H1 (cell line): ENCODE measurements at regions not wholly inside any gene's neighbourhood (a gene's known extent, or its start where the extent isn't known, plus 50 kb on each side); places are given as distances from the start of the nearest gene placed in this dataset.

Experiments
- CTCF ChIA-PET: fragments of 300-600 bp; sonication (Branson Sonifier 250); formaldehyde crosslinking; loops from one replicate; lab custom pipeline; 2021; ENCODE audit not compliant: partially characterized antibody; lab: Charles Lee
- POLR2A ChIA-PET: fragments of 300-600 bp; sonication (Branson Sonifier 250); formaldehyde crosslinking; loops from one replicate; lab custom pipeline; 2021; ENCODE audit warnings: inconsistent platforms; ENCODE audit not compliant: partially characterized antibody; lab: Charles Lee
- DNase-seq, 2 experiments: peaks; one replicate each; pipeline versions ENCODE4 v3.0.0 to v3.0.0-alpha.2; 2010 to 2022; ENCODE audit warnings: low spot score in 2 of 2, low read depth in 1 of 2, mixed read lengths in 1 of 2
- FAIRE-seq: peaks from 2 replicates; lab custom pipeline; 2011; peaks lifted over from hg19 to GRCh38; lab: Jason Lieb, UNC
- H2AFZ ChIP-seq: 2 replicates; pipeline ENCODE4 v1.8.1; 2012; ENCODE audit warnings: low read length, inconsistent platforms
- H2AK5ac ChIP-seq: 2 replicates; pipeline ENCODE4 v1.6.1; 2013; ENCODE audit warnings: low read depth, low read length
- H2BK120ac ChIP-seq: replicated peaks from 2 replicates; pipeline ENCODE3; 2013; ENCODE audit warnings: low read depth, low read length, inconsistent platforms
- H2BK12ac ChIP-seq: 2 replicates; pipeline ENCODE4 v1.6.1; 2013; ENCODE audit warnings: low read depth, low read length
- H2BK15ac ChIP-seq: 2 replicates; pipeline ENCODE4 v1.6.1; 2013; ENCODE audit warnings: low read length
- H2BK20ac ChIP-seq: 2 replicates; pipeline ENCODE4 v1.6.1; 2013; ENCODE audit warnings: low read length
- H2BK5ac ChIP-seq: 2 replicates; pipeline ENCODE4 v1.6.1; 2013; ENCODE audit warnings: low read depth, low read length
- H3K14ac ChIP-seq: 2 replicates; pipeline ENCODE4 v1.6.1; 2013; ENCODE audit warnings: inconsistent platforms; ENCODE audit not compliant: insufficient read length
- H3K18ac ChIP-seq: 2 replicates; pipeline ENCODE4 v1.6.1; 2013; ENCODE audit warnings: low read length; ENCODE audit errors: extremely low read depth
- H3K23ac ChIP-seq: 2 replicates; pipeline ENCODE4 v1.6.1; 2013; ENCODE audit warnings: inconsistent platforms; ENCODE audit not compliant: insufficient read length
- H3K23me2 ChIP-seq: 2 replicates; pipeline ENCODE4 v1.6.1; 2013; ENCODE audit warnings: low read depth, low read length
- H3K27ac ChIP-seq: 2 replicates; pipeline ENCODE4 v1.6.1; 2011; ENCODE audit warnings: low read depth, low read length, inconsistent platforms
- H3K27me3 ChIP-seq, 4 experiments: replicated peaks in 1 of 4; 1 replicate in 1 of 4; 2 replicates in 3 of 4; pipeline versions ENCODE4 v1.6.1 to v1.8.1; 2011 to 2013; ENCODE audit warnings: low read length in 3 of 4, mild to moderate bottlenecking in 3 of 4, inconsistent platforms in 2 of 4, mixed read lengths in 2 of 4, moderate library complexity in 1 of 4; ENCODE audit not compliant: control insufficient read depth in 3 of 4, insufficient read depth in 3 of 4; ENCODE audit errors: extremely low read depth in 1 of 4
- H3K36me3 ChIP-seq, 4 experiments: 2 replicates each; pipeline versions ENCODE4 v1.6.1 to v1.8.1; 2011 to 2013; ENCODE audit warnings: mild to moderate bottlenecking in 4 of 4, low read length in 3 of 4, moderate library complexity in 2 of 4, control low read depth in 1 of 4, inconsistent platforms in 1 of 4; ENCODE audit not compliant: insufficient read depth in 4 of 4, control insufficient read depth in 2 of 4
- H3K4ac ChIP-seq: replicated peaks from 2 replicates; pipeline ENCODE3; 2013; ENCODE audit warnings: low read length, low read depth, mixed read lengths, inconsistent platforms; ENCODE audit not compliant: insufficient read length
- H3K4me1 ChIP-seq, 4 experiments: replicated peaks in 1 of 4; 1 replicate in 1 of 4; 2 replicates in 3 of 4; pipeline versions ENCODE4 v1.6.1 to v1.8.1; 2011 to 2013; ENCODE audit warnings: low read length in 3 of 4, inconsistent platforms in 2 of 4, mixed read lengths in 1 of 4; ENCODE audit not compliant: insufficient read depth in 4 of 4, control insufficient read depth in 3 of 4
- H3K4me2 ChIP-seq, 2 experiments: 2 replicates each; pipeline versions ENCODE4 v1.6.1 to v1.8.1; 2011 to 2013; ENCODE audit warnings: low read depth in 2 of 2, low read length in 2 of 2, control low read depth in 1 of 2, inconsistent platforms in 1 of 2, mild to moderate bottlenecking in 1 of 2; ENCODE audit not compliant: insufficient read depth in 1 of 2
- H3K4me3 ChIP-seq, 4 experiments: fragments of 200-600, 300-600 bp in 1 of 4; sonication (generic), shearing (Covaris generic), sonication (Bioruptor Twin) in 1 of 4; 2 replicates each; pipeline versions ENCODE4 v1.5.1 to v1.8.1; 2011 to 2016; ENCODE audit warnings: low read length in 4 of 4, low read depth in 3 of 4, control low read depth in 2 of 4, inconsistent platforms in 2 of 4, mild to moderate bottlenecking in 2 of 4, mixed read lengths in 1 of 4, moderate library complexity in 1 of 4; ENCODE audit not compliant: insufficient read depth in 2 of 4; ENCODE audit errors: extremely low read depth in 1 of 4
- H3K56ac ChIP-seq: replicated peaks from 2 replicates; pipeline ENCODE3; 2013; ENCODE audit warnings: low read depth, mild to moderate bottlenecking, mixed read lengths, low read length, inconsistent platforms; ENCODE audit not compliant: insufficient read length
- H3K79me1 ChIP-seq: 2 replicates; pipeline ENCODE4 v1.6.1; 2013; ENCODE audit warnings: low read depth, low read length, control low read depth
- H3K79me2 ChIP-seq, 2 experiments: 2 replicates each; pipeline versions ENCODE4 v1.6.1 to v1.8.1; 2012 to 2013; ENCODE audit warnings: low read length in 2 of 2, mild to moderate bottlenecking in 2 of 2, inconsistent platforms in 1 of 2; ENCODE audit not compliant: insufficient read depth in 2 of 2, control insufficient read depth in 1 of 2
- H3K9ac ChIP-seq, 4 experiments: replicated peaks in 1 of 4; 1 replicate in 1 of 4; 2 replicates in 3 of 4; pipeline versions ENCODE4 v1.6.1 to v1.8.1; 2011 to 2013; ENCODE audit warnings: low read depth in 3 of 4, low read length in 3 of 4, control low read depth in 2 of 4, mild to moderate bottlenecking in 2 of 4, moderate library complexity in 2 of 4, inconsistent platforms in 1 of 4; ENCODE audit errors: extremely low read depth in 1 of 4
- H3K9me3 ChIP-seq, 2 experiments: 2 replicates each; pipeline versions ENCODE4 v1.6.1 to v1.8.1; 2012 to 2013; ENCODE audit warnings: mild to moderate bottlenecking in 2 of 2, moderate library complexity in 2 of 2, control low read depth in 1 of 2, inconsistent platforms in 1 of 2, low read depth in 1 of 2, low read length in 1 of 2, mixed read lengths in 1 of 2; ENCODE audit not compliant: insufficient read depth in 2 of 2
- H4K20me1 ChIP-seq, 2 experiments: replicated peaks in 1 of 2; 2 replicates each; pipeline versions ENCODE3 to v1.8.1; 2011 to 2013; ENCODE audit warnings: inconsistent platforms in 2 of 2, low read length in 2 of 2, mild to moderate bottlenecking in 1 of 2; ENCODE audit not compliant: insufficient read depth in 2 of 2, control insufficient read depth in 1 of 2
- H4K5ac ChIP-seq: 2 replicates; pipeline ENCODE4 v1.6.1; 2013; ENCODE audit warnings: low read length, low read depth, mixed read lengths, inconsistent platforms; ENCODE audit not compliant: insufficient read length
- H4K8ac ChIP-seq: 2 replicates; pipeline ENCODE4 v1.8.0; 2013; ENCODE audit warnings: mild to moderate bottlenecking, moderate library complexity, low read length, inconsistent platforms; ENCODE audit not compliant: insufficient read depth; ENCODE audit errors: extremely low read depth
- H4K91ac ChIP-seq: replicated peaks from 2 replicates; pipeline ENCODE3; 2013; ENCODE audit warnings: low read length, mixed read lengths, inconsistent platforms; ENCODE audit not compliant: insufficient read length
- CHD1 ChIP-seq: IDR thresholded peaks from 2 replicates; pipeline ENCODE4 v1.6.1; 2012; ENCODE audit warnings: low read depth, low read length, improper control_type of control experiment
- WGBS, 2 experiments: shearing (Covaris generic) in 1 of 2; methylation state at CpG; one replicate each; pipeline versions ENCODE4 v1.1.6 to v1.1.7; 2013 to 2015; ENCODE audit warnings: low lambda C conversion rate in 2 of 2, mixed read lengths in 2 of 2, inconsistent platforms in 1 of 2, low coverage in 1 of 2, missing lambda C conversion rate in 1 of 2; ENCODE audit not compliant: insufficient replicate concordance in 2 of 2, insufficient coverage in 1 of 2, insufficient read length in 1 of 2; ENCODE audit errors: extremely low coverage in 1 of 2, missing lambda C conversion rate in 1 of 2; 5-methylcytosine and 5-hydroxymethylcytosine counted together

DNA sequence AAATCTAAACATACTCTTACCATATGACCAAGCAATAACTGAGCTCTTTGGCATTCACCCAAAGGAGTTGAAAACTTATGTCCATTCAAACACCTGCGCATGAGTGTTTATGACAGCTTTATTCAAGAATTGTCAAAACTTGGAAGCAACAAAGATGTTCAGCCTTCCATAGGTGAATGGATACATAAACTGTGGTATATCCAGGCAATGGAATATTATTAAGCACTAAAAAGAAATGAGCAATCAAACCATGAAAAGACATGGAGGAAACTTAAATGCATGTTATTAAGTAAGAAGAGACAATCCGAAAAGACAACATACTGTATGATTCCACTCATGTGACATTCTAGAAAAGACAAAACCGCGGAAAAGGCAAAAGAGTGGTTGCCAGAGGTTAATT lies 312.0 kb upstream of the TMC3 start:
- ChIA-PET POLR2A (no interaction called here), CTCF (no interaction called here)

More for the DNA sequence above, 312.0 kb upstream of the TMC3 start:
- Histone ChIP-seq H3K79me1 (no peaks in the 10 kb centered on the region), H3K4ac (no peak overlapping the region), H2BK20ac (no peak overlapping the region), H3K36me3 (no peaks in the 10 kb centered on the region), H3K79me2 (no peaks in the 10 kb centered on the region), H3K14ac (no peak overlapping the region), H2BK12ac (no peak overlapping the region), H2BK5ac (no peak overlapping the region), H3K9ac (no peak overlapping the region), H3K9me3 (0 out of 4 replicates have a peak, but pooled peaks cover 0 to 2% of the 10 kb centered on the region in 2 experiments), H3K18ac (no peak overlapping the region), H4K5ac (no peak overlapping the region), H3K4me2 (no peak overlapping the region), H3K27me3 (no peaks in the 10 kb centered on the region), H4K91ac (no peak overlapping the region), H2AK5ac (no peak overlapping the region), H3K4me3 (no peak overlapping the region), H2AFZ (no peak overlapping the region), H2BK120ac (no peak overlapping the region), H3K23ac (no peak overlapping the region), H2BK15ac (no peak overlapping the region), H3K23me2 (no peaks in the 10 kb centered on the region), H4K20me1 (no peaks in the 10 kb centered on the region), H4K8ac (no peak overlapping the region), H3K4me1 (no peaks in the 10 kb centered on the region), H3K56ac (no peak overlapping the region), H3K27ac (no peak overlapping the region)
- WGBS, 2 experiments = 91% methylated on average over 4 of the region's 4 CpGs; no CpG with 5 or more reads in 1 of the 2 experiments
- TF ChIP-seq CHD1 = no peak
- DNase-seq (no peak), FAIRE-seq (no peak)
